Colonic mucosa (tissue), 4 donors: ENCODE measurements at regions not wholly inside any gene's neighbourhood (a gene's known extent, or its start where the extent isn't known, plus 50 kb on each side); places are given as distances from the start of the nearest gene placed in this dataset.

Experiments used
- DNase-seq: peaks from one replicate; pipeline ENCODE4 v3.0.0-alpha.2; 2020
- H3K27ac ChIP-seq: fragments of 200-600 bp; one replicate; pipeline ENCODE4 v1.8.0; 2021
- H3K27me3 ChIP-seq: fragments of 200-600 bp; one replicate; pipeline ENCODE4 v1.8.0; 2021
- H3K36me3 ChIP-seq: fragments of 200-600 bp; one replicate; pipeline ENCODE4 v1.8.0; 2021
- H3K4me1 ChIP-seq: fragments of 200-600 bp; one replicate; pipeline ENCODE4 v1.8.0; 2021; ENCODE audit warnings: mild to moderate bottlenecking
- H3K4me3 ChIP-seq: fragments of 200-600 bp; one replicate; pipeline ENCODE4 v1.8.0; 2021
- H3K9ac ChIP-seq, 2 donors: one replicate each; pipeline ENCODE4 v1.7.0; 2013; ENCODE audit warnings: control low read depth in 2 of 2, low read depth in 2 of 2, low read length in 2 of 2
- H3K9me3 ChIP-seq: fragments of 200-600 bp; one replicate; pipeline ENCODE4 v1.8.0; 2021
- CTCF ChIP-seq: fragments of 200-600 bp; IDR thresholded peaks from one replicate; pipeline ENCODE4 v1.8.0; 2022; ENCODE audit warnings: antibody characterized with exemption, mild to moderate bottlenecking
- intact Hi-C: fragments of 100-400 bp; cut with DNase I; formaldehyde crosslinking; loops from one replicate; pipeline ENCODE4 v1.14.1; 2022
- donor health status: healthy.
- donor health status: DM: no; HTN: no; CAD: no.
- donor health status: DM: no; HTN: no; CAD: no.

GRCh38 chr1:22245726-22246125, 102.8 kb upstream of the WNT4 start:
- H3K4me1 ChIP-seq, result no peaks in the 10 kb centered on the region
- intact Hi-C loops, result no loop called here

GRCh38 chr1:22246755-22247480, 104.0 kb upstream of the WNT4 start:
- Histone ChIP-seq H3K27ac (no peak overlapping the region), H3K4me1 (no peaks in the 10 kb centered on the region), H3K27me3 (no peaks in the 10 kb centered on the region), H3K36me3 (no peaks in the 10 kb centered on the region), H3K4me3 (no peak overlapping the region), H3K9ac (no peak overlapping the region), H3K9me3 (no peaks in the 10 kb centered on the region)
- no peak for DNase-seq
- intact Hi-C loops, result no loop called here
- no peak for TF ChIP-seq CTCF

More at GRCh38 chr1:22245726-22246125, 102.8 kb upstream of the WNT4 start:
- H3K27ac ChIP-seq, result no peak overlapping the region
- H3K9ac ChIP-seq, result no peak overlapping the region
- no peaks in the 10 kb centered on the region for H3K9me3 ChIP-seq
- no peak for DNase-seq
- H3K36me3 ChIP-seq, result no peaks in the 10 kb centered on the region
- H3K27me3 ChIP-seq, result no peaks in the 10 kb centered on the region
- H3K4me3 ChIP-seq, result no peak overlapping the region
- TF ChIP-seq CTCF, result no peak

GRCh38 chr1:22247527-22248245, 104.8 kb upstream of the WNT4 start:
- H3K4me1 ChIP-seq, result no peaks in the 10 kb centered on the region
- no peak for TF ChIP-seq CTCF
- H3K27ac ChIP-seq, result no peak overlapping the region
- DNase-seq, result no peak
- no peak overlapping the region for H3K4me3 ChIP-seq
- no peaks in the 10 kb centered on the region for H3K36me3 ChIP-seq
- no peaks in the 10 kb centered on the region for H3K27me3 ChIP-seq
- H3K9me3 ChIP-seq, result no peaks in the 10 kb centered on the region
- intact Hi-C loops, result no loop called here
- H3K9ac ChIP-seq, result no peak overlapping the region

GRCh38 chr1:22248746-22249145, 105.8 kb upstream of the WNT4 start:
- Histone ChIP-seq H3K9ac (no peak overlapping the region), H3K36me3 (no peaks in the 10 kb centered on the region), H3K27me3 (no peaks in the 10 kb centered on the region), H3K9me3 (no peaks in the 10 kb centered on the region), H3K4me3 (no peak overlapping the region), H3K27ac (no peak overlapping the region), H3K4me1 (no peaks in the 10 kb centered on the region)
- intact Hi-C loops, result no loop called here
- no peak for TF ChIP-seq CTCF
- no peak for DNase-seq

GRCh38 chr1:22249928-22250680, 107.2 kb upstream of the WNT4 start:
- H3K9ac ChIP-seq, result no peak overlapping the region
- DNase-seq, result no peak
- H3K4me1 ChIP-seq, result no peaks in the 10 kb centered on the region
- intact Hi-C loops, result no loop called here
- TF ChIP-seq CTCF, result no peak
- H3K9me3 ChIP-seq, result no peaks in the 10 kb centered on the region
- no peaks in the 10 kb centered on the region for H3K27me3 ChIP-seq
- H3K27ac ChIP-seq, result no peak overlapping the region
- no peak overlapping the region for H3K4me3 ChIP-seq
- no peaks in the 10 kb centered on the region for H3K36me3 ChIP-seq
